SIG-M5 treated with dmso at 0.1 percent for 504 hours (cell line): ENCODE measurements at regions not wholly inside any gene's neighbourhood (a gene's known extent, or its start where the extent isn't known, plus 50 kb on each side); places are given as distances from the start of the nearest gene placed in this dataset.

Experiments
- DNase-seq: peaks from one replicate; lab custom pipeline; 2025; ENCODE audit not compliant: unreplicated experiment; lab: John Stamatoyannopoulos, UW

GRCh38 chr16:52805559-52806168 lies 247.0 kb downstream of the CHD9NB start:
- no peak for DNase-seq

GRCh38 chr16:52800432-52800831 lies 252.3 kb downstream of the CHD9NB start:
- DNase-seq, result no peak

- DNase-seq, result no peak
Measured at GRCh38 chr16:52799149-52799548, 252.2 kb upstream of the TOX3 start.

- no peak for DNase-seq
Measured at GRCh38 chr16:52787709-52788108, 240.8 kb upstream of the TOX3 start.

- no peak for DNase-seq
Measured at GRCh38 chr16:52786091-52786490, 239.1 kb upstream of the TOX3 start.

GRCh38 chr16:52785653-52786052 lies 238.7 kb upstream of the TOX3 start:
- no peak for DNase-seq

GRCh38 chr16:52783616-52784015 lies 236.7 kb upstream of the TOX3 start:
- DNase-seq, result no peak

- DNase-seq, result no peak
Measured at GRCh38 chr16:52781005-52781630, 234.2 kb upstream of the TOX3 start.

- DNase-seq, result no peak
Measured at GRCh38 chr16:52773026-52773425, 226.1 kb upstream of the TOX3 start.

- DNase-seq, result no peak
Measured at GRCh38 chr16:52770828-52771227, 223.9 kb upstream of the TOX3 start.

GRCh38 chr16:52758473-52758855 lies 211.5 kb upstream of the TOX3 start:
- DNase-seq, result no peak

GRCh38 chr16:52757746-52758472 lies 211.0 kb upstream of the TOX3 start:
- DNase-seq, result no peak

- no peak for DNase-seq
Measured at GRCh38 chr16:52756812-52757517, 210.0 kb upstream of the TOX3 start.

- no peak for DNase-seq
Measured at GRCh38 chr16:52755396-52755795, 208.5 kb upstream of the TOX3 start.

GRCh38 chr16:52751035-52751434 lies 204.1 kb upstream of the TOX3 start:
- DNase-seq, result no peak

- no peak for DNase-seq
Measured at GRCh38 chr16:52748741-52749140, 201.8 kb upstream of the TOX3 start.

GRCh38 chr16:52747088-52747595 lies 200.2 kb upstream of the TOX3 start:
- DNase-seq, result no peak

- no peak for DNase-seq
Measured at GRCh38 chr16:52743707-52744106, 196.8 kb upstream of the TOX3 start.

GRCh38 chr16:52742608-52743170 lies 195.7 kb upstream of the TOX3 start:
- no peak for DNase-seq

GRCh38 chr16:52742052-52742451 lies 195.1 kb upstream of the TOX3 start:
- no peak for DNase-seq

- DNase-seq, result no peak
Measured at GRCh38 chr16:52741351-52741750, 194.4 kb upstream of the TOX3 start.
